Effector CD4-positive, alpha-beta T cell (primary cell): ENCODE measurements at regions not wholly inside any gene's neighbourhood (a gene's known extent, or its start where the extent isn't known, plus 50 kb on each side); places are given as distances from the start of the nearest gene placed in this dataset.
"Not testable (repeated sequence)": the region's sequence is repeated elsewhere in the genome, so short reads cannot be mapped to it uniquely, and the experiment has no call there.

ENCODE experiments used
- DNase-seq: peaks from one replicate; pipeline ENCODE4 v3.0.0-alpha.2; 2020

DNA sequence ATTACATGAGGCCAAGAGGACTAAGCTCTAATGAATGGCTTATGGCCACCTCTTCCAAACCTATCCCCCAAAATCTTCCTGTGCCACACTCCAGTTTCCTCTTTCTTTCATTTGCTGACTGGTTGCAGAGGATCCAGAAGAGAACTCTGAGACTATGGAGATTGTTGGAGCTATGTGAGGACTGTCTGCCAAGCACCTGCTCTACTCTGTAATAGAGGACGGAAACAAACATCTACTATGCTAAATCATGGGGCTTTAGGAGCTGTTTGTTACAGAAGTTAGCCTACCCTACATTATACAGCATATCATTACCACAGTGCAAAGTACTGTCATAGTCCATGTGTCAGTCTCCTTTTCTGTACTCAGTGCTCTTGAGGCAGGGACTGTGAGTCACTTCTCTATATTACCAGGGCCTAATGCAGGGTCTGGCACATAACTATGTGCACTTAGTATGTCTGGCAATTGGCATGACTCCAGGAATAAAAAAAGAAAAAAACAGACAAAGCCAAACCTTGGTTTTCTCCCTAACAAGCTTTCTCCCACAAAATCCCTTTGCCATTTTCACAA is 95.1 kb downstream of the RPAP3 start:
- DNase-seq: no peak

GRCh38 chr12:47609806-47610205 is 96.0 kb downstream of the RPAP3 start:
- no peak for DNase-seq

GRCh38 chr12:47608671-47609070 is 97.2 kb downstream of the RPAP3 start:
- DNase-seq: not testable (repeated sequence)

DNA sequence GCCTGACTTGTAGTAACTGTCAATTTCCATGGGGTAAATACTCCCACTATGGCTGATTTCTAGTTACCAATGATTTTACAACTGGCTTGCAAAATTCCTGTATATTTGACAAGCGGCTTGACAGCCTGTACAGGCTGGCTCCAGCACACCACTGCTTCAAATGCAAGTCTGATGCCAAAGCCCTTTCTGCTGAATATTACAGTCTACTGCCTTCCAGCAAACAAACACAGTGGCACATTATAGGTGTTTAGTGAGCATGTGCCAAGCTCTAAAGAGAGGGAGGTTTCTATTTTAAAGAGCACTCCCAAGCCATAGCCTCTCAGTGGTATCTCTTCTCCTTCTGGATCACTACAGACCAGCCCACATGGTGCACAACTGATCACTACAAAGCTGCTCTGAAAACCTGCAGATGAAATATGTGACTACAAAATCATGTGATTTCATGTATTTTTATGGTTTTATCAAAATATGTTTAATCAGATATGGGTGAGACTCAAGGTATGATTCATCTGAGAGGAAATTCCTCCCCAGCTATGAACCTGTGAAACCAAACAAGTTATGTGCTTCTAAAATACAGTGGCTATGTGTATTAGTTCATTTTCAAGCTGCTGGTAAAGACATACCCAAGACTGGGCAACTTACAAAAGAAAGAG is 101.5 kb downstream of the RPAP3 start:
- DNase-seq: no peak

GRCh38 chr12:47602949-47603558 is 102.8 kb downstream of the RPAP3 start:
- no peak for DNase-seq

DNA sequence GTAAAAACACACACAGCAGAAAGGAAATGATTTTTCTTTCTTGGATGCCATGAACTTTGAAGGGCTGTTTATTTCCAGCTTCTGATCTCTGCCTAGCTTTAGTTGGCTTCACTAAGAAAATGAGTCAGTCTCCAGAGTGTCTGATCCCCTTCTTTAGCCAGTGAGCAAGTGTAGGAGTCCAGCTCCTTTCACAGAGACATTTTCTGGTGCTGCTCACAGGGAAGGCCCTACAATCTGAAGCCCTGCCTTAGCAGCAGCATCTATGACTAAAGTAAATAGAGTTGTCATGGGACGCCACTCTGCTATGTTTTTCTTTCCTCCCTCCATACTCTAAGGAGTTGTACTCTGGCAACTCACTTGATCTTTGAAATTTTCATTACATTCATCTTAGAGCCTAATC is 103.5 kb downstream of the RPAP3 start:
- DNase-seq: no peak

- DNase-seq: no peak
Measured at GRCh38 chr12:47601071-47601470, 104.8 kb downstream of the RPAP3 start.

GRCh38 chr12:47591795-47592194 is 114.0 kb downstream of the RPAP3 start:
- DNase-seq: no peak

- DNase-seq: no peak
Measured at GRCh38 chr12:47591361-47591791, 114.5 kb downstream of the RPAP3 start.

DNA sequence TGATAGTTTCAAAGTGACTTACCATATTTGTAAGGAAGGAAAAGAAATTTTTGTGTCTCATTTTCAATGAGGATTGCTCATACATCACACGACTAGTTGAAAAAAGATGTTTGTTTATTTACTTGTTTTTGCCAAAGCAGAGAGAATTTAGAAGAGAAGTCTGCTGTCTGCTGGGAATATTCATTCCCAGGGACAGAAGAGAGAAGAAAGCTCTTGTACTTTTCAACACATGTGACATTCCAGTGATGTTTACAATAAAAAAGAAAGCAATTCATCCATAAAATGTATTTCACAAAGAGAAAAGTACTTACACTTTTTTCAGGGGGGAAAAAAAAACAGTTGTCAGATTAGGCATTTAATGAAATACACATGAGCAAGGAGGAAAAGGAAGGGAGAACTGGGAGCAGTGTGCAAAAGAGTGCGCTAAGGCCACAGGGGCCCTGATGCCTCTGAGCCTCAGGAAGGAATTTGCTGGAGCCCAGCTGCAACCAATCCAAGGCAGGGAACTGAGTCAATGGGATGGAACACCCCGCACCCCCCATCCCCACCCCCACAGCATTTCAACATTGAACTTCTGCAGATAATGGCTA is 115.0 kb downstream of the RPAP3 start:
- no peak for DNase-seq

DNA sequence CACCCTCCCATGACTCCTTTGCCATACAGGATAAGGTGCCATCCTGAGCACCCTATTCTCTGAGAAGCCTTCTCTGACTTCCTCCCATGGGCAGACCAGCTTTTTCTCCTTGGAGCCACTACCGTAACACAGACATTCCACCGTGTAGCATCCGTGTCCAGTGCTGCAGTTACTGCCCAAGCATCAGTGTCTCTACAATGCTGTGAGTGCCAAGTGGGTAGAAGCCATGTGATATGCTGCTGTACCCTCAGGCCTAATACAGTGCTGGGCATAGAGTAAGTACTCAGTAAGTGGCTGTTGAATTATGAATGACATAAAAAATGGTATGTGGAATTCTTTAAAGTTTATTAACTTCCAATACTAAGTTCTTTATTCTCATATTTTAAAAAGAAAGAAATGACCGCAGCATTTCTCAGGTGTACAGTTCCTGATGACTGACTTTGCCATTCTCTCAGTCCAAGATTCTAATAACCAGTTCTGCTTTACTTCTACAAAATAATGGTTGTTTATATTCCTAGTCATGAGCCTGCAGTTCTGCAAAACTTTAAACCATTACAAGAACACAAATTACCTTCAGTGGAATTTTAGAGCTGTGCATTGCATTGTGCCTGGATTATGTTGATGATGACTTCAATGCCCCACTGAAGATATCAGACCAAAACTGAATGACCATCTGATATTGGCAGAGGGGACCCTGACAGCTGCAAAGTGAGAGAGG is 118.7 kb downstream of the RPAP3 start:
- DNase-seq: no peak

- no peak for DNase-seq
Measured at GRCh38 chr12:47585507-47585906, 120.3 kb downstream of the RPAP3 start.

DNA sequence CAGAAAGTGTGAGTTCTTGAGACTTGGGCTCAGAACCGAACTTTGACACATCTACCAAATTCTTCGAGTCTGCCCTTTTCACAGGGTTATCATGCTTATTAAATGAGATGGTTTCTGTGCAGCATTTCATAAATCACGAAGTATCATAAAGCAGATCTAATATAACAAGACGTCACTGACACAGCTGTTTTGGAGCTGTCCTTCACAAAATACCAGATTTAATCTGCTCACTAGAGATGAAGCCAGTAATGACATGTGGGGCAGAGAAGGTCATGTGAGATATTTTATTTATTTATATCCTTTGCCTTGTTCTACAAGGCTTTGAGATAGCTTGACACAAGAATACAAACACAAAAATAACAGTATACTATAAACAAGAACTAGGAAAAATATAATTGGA is 127.0 kb downstream of the RPAP3 start:
- no peak for DNase-seq

DNA sequence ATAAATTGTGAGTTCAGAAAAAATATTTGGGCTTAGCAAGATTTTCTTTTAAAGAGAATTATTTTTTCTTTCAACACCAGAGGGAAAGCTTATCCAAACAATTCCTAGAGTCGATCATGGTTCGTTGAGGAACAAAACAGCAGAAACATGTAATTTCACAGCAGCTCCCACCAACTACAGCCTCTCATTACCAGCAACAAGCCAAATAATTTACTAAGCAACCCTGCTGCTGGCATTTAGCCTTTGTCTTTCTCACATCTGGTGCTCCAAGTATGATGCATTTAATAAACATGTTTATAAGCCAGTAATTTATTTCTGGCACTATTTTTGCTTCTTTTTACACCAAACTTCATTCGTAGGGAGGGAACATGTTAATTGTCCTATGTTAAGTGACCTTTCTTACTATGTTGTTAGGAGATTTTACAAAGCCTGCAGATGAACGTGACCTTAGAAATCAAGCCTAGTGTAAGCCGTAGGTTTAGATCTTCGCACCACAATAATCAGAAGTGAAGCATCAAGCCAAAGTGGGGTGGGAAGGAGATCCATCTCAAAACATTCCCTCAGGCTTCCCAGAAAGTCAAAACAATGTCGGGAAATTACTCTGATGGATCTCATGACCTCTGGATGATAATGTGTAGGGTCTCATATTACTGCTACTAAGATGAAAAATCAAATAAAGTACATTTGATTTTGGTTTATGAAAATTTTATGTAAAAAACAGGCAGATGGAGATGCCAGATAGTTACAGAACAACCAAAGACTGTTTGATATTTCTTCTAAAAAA is 128.4 kb downstream of the RPAP3 start:
- DNase-seq: no peak

- DNase-seq: no peak
Measured at GRCh38 chr12:47576289-47576945, 129.4 kb downstream of the RPAP3 start.

DNA sequence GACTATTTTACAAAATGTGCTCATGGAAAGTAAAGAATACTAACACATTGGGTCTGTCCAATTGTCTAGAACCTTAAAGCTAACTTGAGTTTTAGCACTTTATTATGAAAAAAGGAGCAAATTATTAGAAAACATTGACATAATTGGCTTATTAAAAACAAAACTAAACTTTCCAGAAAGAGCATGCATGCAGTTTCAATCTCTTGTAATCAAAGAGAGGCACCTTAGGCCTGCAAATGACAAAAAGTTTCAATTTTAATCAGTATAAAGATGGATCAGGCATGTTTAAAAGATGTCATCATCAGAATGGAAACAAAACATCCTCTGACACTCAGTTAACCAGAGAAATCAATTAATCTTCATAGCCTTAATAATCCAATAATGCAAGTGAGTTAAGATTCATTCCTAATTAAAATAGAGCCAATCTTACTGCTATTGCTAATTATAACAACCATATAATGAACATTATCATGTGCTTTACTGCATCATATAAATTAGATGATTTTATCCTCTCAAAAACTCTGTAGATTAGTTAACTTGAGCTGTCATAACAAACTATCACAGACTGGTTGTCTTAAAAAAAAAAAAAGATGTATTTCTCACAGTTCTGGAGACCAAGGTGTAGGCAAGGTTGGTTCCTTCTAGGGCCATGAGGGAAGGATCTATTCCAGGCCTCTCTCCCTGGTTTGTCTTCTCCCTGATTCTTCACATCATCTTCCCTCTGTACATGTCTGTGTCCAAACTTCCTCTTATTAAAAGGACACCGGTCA is 131.4 kb downstream of the RPAP3 start:
- DNase-seq: no peak

DNA sequence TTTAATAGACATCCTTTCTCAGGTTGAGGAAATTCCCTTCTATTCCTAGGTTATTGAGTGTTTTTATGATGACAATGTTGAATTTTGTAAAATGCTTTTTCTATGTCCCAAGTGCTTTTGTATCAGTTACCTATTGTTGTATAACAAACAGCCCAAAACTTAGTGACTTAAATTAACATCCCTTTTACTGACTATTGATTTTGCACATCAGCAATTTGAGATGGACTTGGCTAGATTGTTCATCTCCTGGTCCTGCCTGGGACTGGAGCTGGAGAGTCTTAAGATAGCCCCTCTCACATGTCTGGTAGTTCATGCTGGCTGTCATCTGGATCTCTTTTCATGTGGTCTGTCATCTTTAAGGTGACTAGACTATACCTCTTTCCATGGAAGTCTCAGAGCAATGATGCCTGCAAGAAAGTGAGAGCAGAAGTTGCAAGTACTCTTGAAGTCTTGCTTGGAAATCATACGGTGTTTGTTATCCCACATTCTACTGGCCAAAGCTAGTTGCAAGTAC is 132.6 kb downstream of the RPAP3 start:
- DNase-seq: no peak

DNA sequence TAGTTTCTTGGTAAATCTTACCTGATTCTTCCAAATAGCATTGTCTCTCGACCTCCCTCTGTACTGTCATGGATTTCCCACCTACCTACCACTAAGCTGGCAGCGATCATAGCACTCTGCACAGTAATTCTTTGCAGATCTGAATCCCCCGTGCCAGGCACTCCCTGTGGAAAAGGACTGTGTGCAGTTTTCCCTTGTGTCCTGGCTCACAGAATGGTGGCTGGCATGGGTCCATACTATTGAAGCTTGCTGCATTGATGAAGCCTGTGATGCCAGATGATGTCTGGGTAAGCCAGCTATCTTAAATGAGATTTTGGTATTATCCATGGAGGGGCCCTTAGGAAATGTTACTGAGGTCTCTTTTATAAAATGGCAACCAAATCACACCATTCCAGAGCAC is 135.7 kb downstream of the RPAP3 start:
- DNase-seq: no peak

- no peak for DNase-seq
Measured at GRCh38 chr12:47562201-47562600, 143.6 kb downstream of the RPAP3 start.

DNA sequence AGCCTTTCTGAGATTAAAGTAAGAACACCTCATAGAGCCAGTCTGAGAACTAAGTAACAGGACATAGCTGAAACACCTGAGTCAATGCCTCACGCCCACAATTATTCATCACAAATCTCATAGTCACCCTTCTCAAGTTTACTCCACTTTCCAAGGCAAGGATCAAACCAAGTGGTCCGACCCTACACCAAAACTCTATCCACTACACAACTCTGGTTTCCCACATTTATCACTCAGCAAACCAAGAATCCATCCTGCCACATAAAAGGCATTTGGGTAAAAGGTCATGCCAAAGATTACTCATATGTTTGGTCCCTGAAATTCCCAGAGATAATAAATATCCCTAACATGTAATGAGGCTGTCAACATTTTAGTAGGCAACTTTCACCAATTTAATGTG is 144.1 kb downstream of the RPAP3 start:
- no peak for DNase-seq

DNA sequence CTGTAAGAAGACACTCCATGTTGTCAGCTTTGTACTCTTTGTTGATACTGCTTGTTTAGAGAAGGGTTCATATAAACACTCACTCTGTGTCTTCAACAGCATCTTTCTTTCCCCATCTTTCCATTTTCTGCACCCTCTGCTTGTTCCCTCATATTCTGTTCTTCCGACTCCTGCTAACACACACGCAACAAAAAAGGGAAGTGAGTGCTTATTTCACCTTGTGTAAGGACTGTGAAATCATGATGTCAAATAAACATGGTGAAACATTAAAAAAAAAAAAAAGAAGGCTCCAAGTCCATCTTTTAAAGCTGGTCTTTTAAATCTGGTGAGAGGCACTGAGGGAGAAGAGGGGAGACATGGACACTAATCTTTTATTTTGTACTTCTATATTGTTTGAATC is 145.4 kb downstream of the RPAP3 start:
- no peak for DNase-seq
